Mesenchymal stem cell (in vitro differentiated cells and primary cell): ENCODE measurements at regions not wholly inside any gene's neighbourhood (a gene's known extent, or its start where the extent isn't known, plus 50 kb on each side); places are given as distances from the start of the nearest gene placed in this dataset.
"Not testable (repeated sequence)": the region's sequence is repeated elsewhere in the genome, so short reads cannot be mapped to it uniquely, and the experiment has no call there.

ENCODE experiments used
- DNase-seq: peaks from one replicate; pipeline ENCODE4 v3.0.0-alpha.2; 2013
- H2AFZ ChIP-seq: one replicate; pipeline ENCODE4 v1.6.1; 2013; ENCODE audit warnings: low read depth, mild to moderate bottlenecking, control low read depth, inconsistent platforms, low read length, moderate library complexity
- H2AK5ac ChIP-seq: 2 replicates; pipeline ENCODE4 v1.6.1; 2013; ENCODE audit warnings: low read length, moderate library complexity, mild to moderate bottlenecking, inconsistent platforms; ENCODE audit not compliant: severe bottlenecking
- H2BK120ac ChIP-seq: one replicate; pipeline ENCODE4 v1.6.1; 2013; ENCODE audit warnings: low read depth, mild to moderate bottlenecking, inconsistent platforms, low read length, moderate library complexity
- H2BK12ac ChIP-seq, 2 experiments: one replicate each; pipeline ENCODE4 v1.6.1; 2013; ENCODE audit warnings: inconsistent platforms in 2 of 2, low read length in 2 of 2, mild to moderate bottlenecking in 2 of 2, moderate library complexity in 2 of 2, control low read depth in 1 of 2
- H2BK15ac ChIP-seq: one replicate; pipeline ENCODE4 v1.6.1; 2013; ENCODE audit warnings: mild to moderate bottlenecking, low read depth, inconsistent platforms; ENCODE audit not compliant: poor library complexity, severe bottlenecking
- H2BK5ac ChIP-seq: 2 replicates; pipeline ENCODE4 v1.6.1; 2013; ENCODE audit warnings: low read depth, mild to moderate bottlenecking, low read length, control low read depth, inconsistent platforms; ENCODE audit not compliant: poor library complexity, severe bottlenecking
- H3K14ac ChIP-seq, 2 experiments: one replicate each; pipeline ENCODE4 v1.6.1; 2013; ENCODE audit warnings: inconsistent platforms in 2 of 2, low read length in 2 of 2, control low read depth in 1 of 2, mild to moderate bottlenecking in 1 of 2, moderate library complexity in 1 of 2
- H3K18ac ChIP-seq, 2 experiments: one replicate each; pipeline ENCODE4 v1.6.1; 2013; ENCODE audit warnings: inconsistent platforms in 2 of 2, low read length in 2 of 2, control low read depth in 1 of 2, low read depth in 1 of 2, mild to moderate bottlenecking in 1 of 2
- H3K23ac ChIP-seq, 2 experiments: one replicate each; pipeline ENCODE4 v1.6.1; 2013; ENCODE audit warnings: inconsistent platforms in 2 of 2, low read length in 2 of 2, mild to moderate bottlenecking in 2 of 2, moderate library complexity in 2 of 2, control low read depth in 1 of 2
- H3K27ac ChIP-seq: 2 replicates; pipeline ENCODE4 v1.5.1; 2013; ENCODE audit warnings: mild to moderate bottlenecking, moderate library complexity, low read length, control low read depth, inconsistent platforms; ENCODE audit not compliant: poor library complexity, severe bottlenecking
- H3K27me3 ChIP-seq, 2 experiments: 2 replicates each; pipeline versions ENCODE4 v1.6.1 to v1.7.0; 2013; ENCODE audit warnings: low read length in 2 of 2, mild to moderate bottlenecking in 2 of 2, moderate library complexity in 2 of 2, control low read depth in 1 of 2, inconsistent platforms in 1 of 2; ENCODE audit not compliant: control insufficient read depth in 1 of 2, insufficient read depth in 1 of 2
- H3K36me3 ChIP-seq, 2 experiments: 2 replicates each; pipeline versions ENCODE4 v1.6.1 to v1.7.0; 2013; ENCODE audit warnings: low read length in 2 of 2, control low read depth in 1 of 2, inconsistent platforms in 1 of 2, low read depth in 1 of 2, mild to moderate bottlenecking in 1 of 2; ENCODE audit not compliant: insufficient read depth in 2 of 2, control insufficient read depth in 1 of 2
- H3K4ac ChIP-seq, 2 experiments: one replicate each; pipeline ENCODE4 v1.6.1; 2013; ENCODE audit warnings: inconsistent platforms in 2 of 2, low read length in 2 of 2, mild to moderate bottlenecking in 2 of 2, moderate library complexity in 2 of 2, control low read depth in 1 of 2, low read depth in 1 of 2
- H3K4me1 ChIP-seq: 2 replicates; pipeline ENCODE4 v1.6.1; 2013; ENCODE audit warnings: low read depth, low read length, control low read depth; ENCODE audit not compliant: control insufficient read depth, insufficient read depth
- H3K4me2 ChIP-seq: 2 replicates; pipeline ENCODE4 v1.6.1; 2013; ENCODE audit warnings: low read length, mild to moderate bottlenecking, inconsistent platforms; ENCODE audit not compliant: poor library complexity, severe bottlenecking
- H3K4me3 ChIP-seq, 2 experiments: 2 replicates each; pipeline versions ENCODE4 v1.5.1 to v1.7.0; 2013; ENCODE audit warnings: low read length in 2 of 2, mild to moderate bottlenecking in 2 of 2, control low read depth in 1 of 2, low read depth in 1 of 2; ENCODE audit not compliant: insufficient read depth in 1 of 2
- H3K79me1 ChIP-seq: replicated peaks from 2 replicates; pipeline ENCODE4 v1.6.1; 2013; ENCODE audit warnings: mild to moderate bottlenecking, control low read depth, low read length, inconsistent platforms; ENCODE audit not compliant: poor library complexity, severe bottlenecking
- H3K9ac ChIP-seq: 2 replicates; pipeline ENCODE4 v1.7.0; 2013; ENCODE audit warnings: mild to moderate bottlenecking, low read length, moderate library complexity
- H3K9me3 ChIP-seq: 2 replicates; pipeline ENCODE4 v1.7.0; 2013; ENCODE audit warnings: mild to moderate bottlenecking, low read length; ENCODE audit not compliant: control insufficient read depth
- H4K8ac ChIP-seq: one replicate; pipeline ENCODE4 v1.6.1; 2013; ENCODE audit warnings: inconsistent platforms, mild to moderate bottlenecking, low read length, moderate library complexity
- H4K91ac ChIP-seq: one replicate; pipeline ENCODE4 v1.6.1; 2013; ENCODE audit warnings: mild to moderate bottlenecking, low read length, inconsistent platforms
- WGBS: methylation state at CpG from one replicate; pipeline ENCODE4 v1.1.7; 2013; ENCODE audit warnings: mixed read lengths; 5-methylcytosine and 5-hydroxymethylcytosine counted together

DNA sequence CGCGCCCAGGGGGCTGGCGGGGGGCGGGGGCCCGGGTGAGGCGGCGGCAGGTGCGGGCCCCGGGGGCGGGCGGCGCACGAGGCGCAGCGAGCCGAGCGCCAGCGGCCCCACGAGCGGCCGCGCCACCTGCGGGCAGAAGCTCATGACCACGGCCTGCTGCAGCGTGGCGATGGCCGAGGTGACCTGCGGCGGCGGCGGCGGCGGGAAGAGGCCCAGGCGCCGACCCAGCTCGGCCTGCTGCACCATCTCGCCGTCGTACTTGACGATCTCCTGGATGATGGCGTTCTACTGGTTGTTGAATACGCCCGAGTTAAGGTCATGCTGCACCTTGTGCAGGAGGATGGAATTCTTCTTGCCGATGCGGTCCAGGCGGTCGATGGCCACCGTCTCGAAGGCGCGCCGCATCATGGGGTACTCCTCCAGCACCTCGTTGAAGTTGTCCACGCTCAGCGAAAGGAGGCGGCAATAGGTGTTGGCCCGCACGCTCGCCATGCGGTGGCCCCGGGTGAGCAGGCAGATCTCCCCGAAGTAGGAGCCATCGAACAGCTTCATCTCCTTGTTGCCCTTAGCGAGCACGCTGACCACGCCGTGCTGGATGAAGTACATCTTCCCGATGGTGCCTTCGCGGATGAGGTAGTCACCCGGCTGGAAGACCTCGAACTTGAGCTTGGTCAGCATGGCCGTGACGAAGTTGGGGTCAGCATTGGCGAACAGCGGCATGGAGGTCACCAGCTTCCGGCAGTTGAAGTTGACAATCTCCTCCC, 89.5 kb downstream of the GOLGA8K start:
- WGBS, result no CpG with 5 or more reads among the region's 77 CpGs
- not testable (repeated sequence) for H2BK15ac ChIP-seq, H3K23ac ChIP-seq

DNA sequence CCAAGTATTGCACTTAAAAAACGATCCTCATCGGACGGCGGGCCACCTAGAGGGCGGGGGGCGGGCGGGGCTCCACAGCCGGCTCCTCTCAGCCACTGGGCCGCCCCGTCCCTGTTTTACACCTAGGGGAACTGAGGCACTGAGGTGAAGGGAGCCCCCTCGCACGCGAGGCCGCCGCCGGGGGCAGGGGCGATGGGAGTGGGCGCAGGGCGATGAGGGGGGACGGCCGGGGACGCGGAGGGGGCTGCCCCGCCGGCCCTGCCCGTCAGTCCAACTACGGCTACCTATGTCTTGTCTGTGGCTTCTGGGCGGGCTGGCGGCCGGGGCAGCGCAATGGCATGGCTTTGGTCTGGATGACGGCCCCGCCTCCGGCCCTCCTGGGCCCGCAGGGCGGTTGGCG, 90.4 kb downstream of the GOLGA8K start:
- H3K36me3 ChIP-seq, H3K9ac ChIP-seq, H3K4me3 ChIP-seq, H2BK120ac ChIP-seq, H4K91ac ChIP-seq, H3K18ac ChIP-seq, H3K79me1 ChIP-seq, H3K4me2 ChIP-seq, H3K9me3 ChIP-seq, H2AK5ac ChIP-seq, H2BK15ac ChIP-seq, H2BK12ac ChIP-seq, H3K23ac ChIP-seq, H2BK5ac ChIP-seq, H3K27me3 ChIP-seq, H3K27ac ChIP-seq, H3K14ac ChIP-seq, H3K4me1 ChIP-seq, DNase-seq, H2AFZ ChIP-seq, H4K8ac ChIP-seq, H3K4ac ChIP-seq: not testable (repeated sequence)
- WGBS, result 83% methylated on average over 6 of the region's 37 CpGs

More for the DNA sequence above, 89.5 kb downstream of the GOLGA8K start:
- DNase-seq, H3K18ac ChIP-seq, H3K36me3 ChIP-seq, H3K27ac ChIP-seq, H2BK12ac ChIP-seq, H2BK5ac ChIP-seq, H3K9me3 ChIP-seq, H4K91ac ChIP-seq, H2AK5ac ChIP-seq, H2BK120ac ChIP-seq, H3K4me1 ChIP-seq, H3K79me1 ChIP-seq, H3K9ac ChIP-seq, H3K14ac ChIP-seq, H3K27me3 ChIP-seq, H2AFZ ChIP-seq, H3K4ac ChIP-seq, H3K4me3 ChIP-seq, H4K8ac ChIP-seq, H3K4me2 ChIP-seq: not testable (repeated sequence)

DNA sequence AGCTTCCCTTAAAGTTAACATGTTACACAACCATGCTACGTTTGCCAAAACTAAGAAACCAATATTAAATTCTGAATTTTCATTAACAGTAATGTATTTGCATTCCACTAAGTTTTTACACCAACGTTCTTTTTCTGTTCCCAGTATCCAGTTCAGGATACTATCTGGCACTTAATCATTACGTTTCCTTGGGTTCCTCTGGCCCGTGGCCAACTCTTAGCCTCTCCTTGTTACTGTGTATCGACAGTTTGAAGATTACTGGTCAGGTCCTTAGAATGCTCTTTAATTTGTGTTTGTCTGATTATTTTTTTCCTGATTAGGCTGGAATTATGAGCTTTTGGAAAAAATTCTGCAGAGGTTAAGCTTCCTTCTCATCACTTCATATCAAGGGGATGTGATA, 95.5 kb downstream of the GOLGA8K start:
- H3K9ac ChIP-seq, H3K4me2 ChIP-seq, H3K4me3 ChIP-seq, H3K14ac ChIP-seq, DNase-seq, H2BK15ac ChIP-seq, H2BK12ac ChIP-seq, H2BK5ac ChIP-seq, H3K36me3 ChIP-seq, H2BK120ac ChIP-seq, H2AFZ ChIP-seq, H3K18ac ChIP-seq, H3K9me3 ChIP-seq, H3K27me3 ChIP-seq, H3K4ac ChIP-seq, H3K23ac ChIP-seq, H3K79me1 ChIP-seq, H3K4me1 ChIP-seq, H4K8ac ChIP-seq, H4K91ac ChIP-seq, H3K27ac ChIP-seq, H2AK5ac ChIP-seq: not testable (repeated sequence)
- WGBS, result 45% methylated on average over 3 of the region's 5 CpGs

DNA sequence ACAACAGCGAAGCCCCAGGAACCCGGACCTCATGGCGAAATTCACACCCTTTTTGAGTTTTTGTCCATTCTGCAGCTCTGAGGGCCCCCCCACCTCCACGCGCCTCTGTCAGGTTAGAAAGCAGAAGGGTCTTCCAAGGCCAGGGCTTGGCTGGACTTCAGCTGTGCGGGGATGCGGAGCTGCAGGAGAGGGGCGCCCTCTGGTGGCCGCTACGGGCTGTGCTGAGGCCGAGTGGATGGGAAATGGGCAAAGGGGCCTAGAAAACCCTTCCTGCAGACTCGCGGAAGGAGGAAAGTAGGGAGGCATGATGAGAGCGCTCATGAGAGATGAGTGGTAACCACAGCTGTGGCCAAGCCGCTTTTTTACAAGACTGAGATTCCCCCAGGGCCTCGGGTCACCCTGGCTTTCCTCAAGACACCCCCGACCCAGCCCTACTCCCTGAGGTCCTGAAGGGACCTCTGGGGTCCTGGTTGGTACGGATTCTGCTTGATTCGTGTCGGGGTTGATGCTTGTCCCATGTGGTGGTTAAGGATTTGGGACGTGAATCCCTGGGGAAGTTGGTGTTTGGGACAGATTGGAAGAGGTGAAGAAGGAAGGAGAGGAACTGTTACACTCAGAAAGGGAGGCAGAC, 126.8 kb downstream of the GOLGA8K start:
- H4K8ac ChIP-seq, H3K4me1 ChIP-seq, H3K18ac ChIP-seq, H2BK5ac ChIP-seq, H3K9ac ChIP-seq, H4K91ac ChIP-seq, H3K4me3 ChIP-seq, H2AFZ ChIP-seq, H3K23ac ChIP-seq, H2BK120ac ChIP-seq, H3K79me1 ChIP-seq, H3K27ac ChIP-seq, H2AK5ac ChIP-seq, DNase-seq, H3K27me3 ChIP-seq, H3K4ac ChIP-seq, H3K9me3 ChIP-seq, H3K36me3 ChIP-seq, H2BK12ac ChIP-seq, H3K14ac ChIP-seq, H2BK15ac ChIP-seq, H3K4me2 ChIP-seq: not testable (repeated sequence)
- WGBS, result no CpG with 5 or more reads among the region's 21 CpGs
